ENCODE measurements at regions not wholly inside any gene's neighbourhood (a gene's known extent, or its start where the extent isn't known, plus 50 kb on each side); places are given as distances from the start of the nearest gene placed in this dataset.

DNA sequence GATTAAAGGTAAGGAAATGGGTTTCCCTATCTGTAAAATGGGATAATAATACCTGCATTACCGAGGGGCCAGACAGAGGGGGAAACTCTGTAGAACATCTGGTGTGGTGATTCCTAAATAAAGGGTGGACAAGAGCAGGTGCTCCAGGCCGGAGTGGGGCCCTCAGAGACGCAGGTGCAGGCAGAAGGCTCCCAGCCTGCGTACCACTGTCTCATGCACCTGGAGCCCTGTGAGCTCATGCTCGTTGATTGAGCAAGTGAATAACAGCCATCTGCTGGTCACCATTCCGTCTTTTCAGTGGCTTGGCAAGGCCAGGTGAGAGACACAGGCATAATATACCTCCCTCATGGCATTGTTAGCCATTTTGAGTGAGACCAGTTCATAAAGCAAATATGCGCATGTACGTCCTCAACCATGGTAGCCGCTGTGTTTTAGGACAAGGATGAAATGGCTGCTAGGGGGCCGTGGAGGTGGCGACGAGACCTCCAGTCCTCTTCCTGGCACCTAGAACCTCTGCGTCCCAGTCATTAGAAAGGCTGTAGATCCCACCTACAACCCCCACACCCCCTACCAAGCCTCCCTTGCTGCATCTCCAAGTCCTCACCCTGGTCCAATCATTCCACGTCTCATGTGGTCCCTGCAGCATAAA lies 198.0 kb upstream of the MVB12B start:
- TF ChIP-seq CTCF (IDR thresholded peaks at IDR 0.05) (no peak), POLR2A (IDR thresholded peaks at IDR 0.05) (no peak)
